Effector memory CD8-positive, alpha-beta T cell (primary cell): ENCODE measurements at regions not wholly inside any gene's neighbourhood (a gene's known extent, or its start where the extent isn't known, plus 50 kb on each side); places are given as distances from the start of the nearest gene placed in this dataset.
"Not testable (repeated sequence)": the region's sequence is repeated elsewhere in the genome, so short reads cannot be mapped to it uniquely, and the experiment has no call there.

Source experiments
- ATAC-seq: fragments of 150-1000 bp; cut with Tn5 transposase; replicated peaks from 2 replicates; pipeline ENCODE4 v1.10.0; 2021; ENCODE audit warnings: mild to moderate bottlenecking, moderate library complexity
- DNase-seq, 3 experiments: peaks; one replicate each; pipeline ENCODE4 v3.0.0; 2021
- H3K27ac Mint-ChIP-seq, 2 donors: one replicate each; pipeline ENCODE4 v1.8.0; 2022; ENCODE audit warnings: mild to moderate bottlenecking in 2 of 2, mixed read lengths in 2 of 2, moderate library complexity in 2 of 2
- H3K27me3 Mint-ChIP-seq, 2 donors: one replicate each; pipeline ENCODE4 v1.8.0; 2022; ENCODE audit warnings: mixed read lengths in 2 of 2
- H3K36me3 Mint-ChIP-seq: one replicate; pipeline ENCODE4 v1.8.0; 2022; ENCODE audit warnings: mild to moderate bottlenecking, moderate library complexity, mixed read lengths; ENCODE audit not compliant: insufficient read depth
- H3K4me1 Mint-ChIP-seq, 2 donors: one replicate each; pipeline ENCODE4 v1.8.0; 2022; ENCODE audit warnings: low read depth in 2 of 2, mixed read lengths in 2 of 2
- H3K4me3 Mint-ChIP-seq, 2 donors: one replicate each; pipeline ENCODE4 v1.8.0; 2022; ENCODE audit warnings: mild to moderate bottlenecking in 2 of 2, mixed read lengths in 2 of 2, moderate library complexity in 2 of 2
- H3K9me3 Mint-ChIP-seq, 2 donors: one replicate each; pipeline ENCODE4 v1.8.0; 2022; ENCODE audit warnings: mixed read lengths in 2 of 2

DNA sequence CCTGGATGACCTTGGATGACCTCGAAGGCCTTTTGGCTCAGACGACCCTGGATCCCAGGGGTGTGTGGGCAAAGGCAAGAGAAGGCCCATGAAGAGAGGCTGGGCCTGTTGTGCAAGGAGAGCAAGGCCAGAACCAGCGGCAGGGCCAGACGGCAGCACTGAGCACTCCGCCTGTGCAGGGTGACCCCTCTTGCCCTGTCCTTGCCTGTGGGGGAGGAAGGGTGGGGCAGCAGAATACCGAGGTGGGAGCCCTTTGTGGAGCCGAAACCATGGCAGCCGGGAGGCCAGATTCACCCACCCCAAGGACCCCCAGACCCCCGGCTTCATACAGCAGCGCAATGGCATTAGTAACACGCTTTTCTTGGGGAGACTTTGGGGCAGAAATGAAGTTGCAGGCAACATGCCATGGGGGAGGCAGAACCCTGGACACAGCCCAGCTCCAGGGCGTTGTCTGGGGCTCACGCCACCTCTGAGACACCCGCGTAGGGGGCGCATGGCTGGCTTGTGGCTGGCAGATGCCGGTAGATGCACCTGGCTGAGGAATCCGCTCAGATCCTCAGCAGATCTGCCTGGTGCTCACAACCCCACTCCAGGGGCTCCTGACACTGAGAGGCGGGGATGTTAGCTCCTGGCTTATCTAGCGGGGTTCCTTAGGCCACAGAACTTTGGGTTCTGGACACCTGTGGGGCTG is 114.5 kb downstream of the FAM53A start:
- H3K27ac Mint-ChIP-seq: no peak overlapping the region

DNA sequence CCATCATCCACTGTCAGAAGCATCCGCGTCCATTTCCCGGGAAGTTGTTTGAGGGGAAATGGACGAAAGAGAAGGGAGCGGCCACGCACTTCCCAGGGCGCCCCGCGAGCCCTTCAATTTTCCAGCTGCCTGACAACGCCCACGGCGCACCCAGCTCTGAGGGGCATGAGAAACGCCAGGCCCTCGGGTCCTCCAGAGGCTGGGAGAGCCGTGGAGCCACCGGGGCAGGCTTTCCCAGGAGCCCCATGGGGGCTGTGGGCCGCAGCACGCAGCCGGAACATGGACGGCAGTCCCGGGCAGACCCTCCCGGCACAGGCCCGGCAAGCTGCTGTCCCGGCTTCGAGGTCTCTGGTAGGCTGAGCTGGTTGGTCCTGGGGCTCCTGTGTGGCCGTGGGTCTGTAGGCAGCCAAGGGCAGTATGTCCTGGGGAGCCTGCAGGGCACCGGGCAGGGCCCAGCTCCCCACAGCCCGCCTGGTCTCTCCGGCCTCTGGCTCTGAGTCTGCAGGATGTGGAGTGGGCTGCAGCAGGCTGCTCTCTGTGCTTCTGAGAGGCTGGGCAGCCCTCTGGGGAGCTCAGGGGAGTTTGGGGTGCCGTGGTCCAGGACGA is 115.2 kb downstream of the FAM53A start:
- Mint-ChIP-seq H3K4me3 (no peak overlapping the region), H3K4me1 (peaks cover 3 to 4% of the 10 kb centered on the region in 2 donors), H3K27ac (no peak overlapping the region), H3K27me3 (peaks cover 5 to 15% of the 10 kb centered on the region in 2 donors), H3K9me3 (peaks cover 0 to 2% of the 10 kb centered on the region in 2 donors), H3K36me3 (no peaks in the 10 kb centered on the region)
- DNase-seq (no peak), ATAC-seq (no peak)

More for the DNA sequence above, 114.5 kb downstream of the FAM53A start:
- H3K36me3 Mint-ChIP-seq: no peaks in the 10 kb centered on the region
- H3K4me3 Mint-ChIP-seq: no peak overlapping the region
- peaks cover 0 to 2% of the 10 kb centered on the region in 2 donors for H3K9me3 Mint-ChIP-seq
- peaks cover 5 to 9% of the 10 kb centered on the region in 2 donors for H3K27me3 Mint-ChIP-seq
- H3K4me1 Mint-ChIP-seq: peaks cover 3 to 4% of the 10 kb centered on the region in 2 donors
- ATAC-seq (no peak), DNase-seq (no peak)

DNA sequence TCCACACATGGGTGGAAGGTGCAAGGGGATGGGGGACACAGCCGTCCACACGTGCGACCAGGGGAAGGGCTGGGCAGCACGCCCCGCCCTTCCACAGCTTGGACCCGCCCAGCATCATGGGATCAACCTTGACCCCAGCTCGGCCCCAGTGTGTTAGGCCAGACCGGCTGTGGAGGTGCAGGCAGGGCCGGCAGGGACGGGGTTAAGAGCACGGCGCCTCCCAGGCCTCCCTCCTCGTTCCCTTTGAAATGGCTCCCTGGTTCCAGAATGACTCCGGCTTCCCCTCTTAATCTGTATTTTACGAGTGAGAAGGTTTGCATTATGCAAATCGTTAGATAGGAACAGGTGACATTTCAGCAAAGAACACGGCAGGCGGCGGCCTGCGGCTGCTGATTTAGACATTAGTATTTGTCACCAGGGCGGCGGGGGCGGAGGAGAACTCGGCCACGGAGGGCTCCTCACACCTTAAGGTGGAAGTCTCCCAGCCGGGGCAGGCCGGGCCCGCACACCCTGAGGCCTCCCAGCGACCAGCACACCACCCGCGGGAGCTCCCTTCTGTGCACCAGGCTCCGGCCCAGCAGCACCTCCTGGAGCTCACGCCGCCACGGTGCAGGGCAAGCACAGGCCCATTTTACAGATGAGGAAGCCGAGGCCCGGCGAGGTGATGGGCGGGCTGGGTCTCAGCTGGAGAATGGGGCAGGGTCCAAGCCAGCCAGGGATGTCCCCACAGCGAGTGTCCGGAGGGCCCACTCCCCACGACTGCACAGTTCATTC is 116.1 kb downstream of the FAM53A start:
- H3K36me3 Mint-ChIP-seq: no peaks in the 10 kb centered on the region
- H3K4me3 Mint-ChIP-seq: no peak overlapping the region
- ATAC-seq (no peak), DNase-seq (no peak)
- peaks cover 5 to 25% of the 10 kb centered on the region in 2 donors for H3K27me3 Mint-ChIP-seq
- peaks cover 0 to 2% of the 10 kb centered on the region in 2 donors for H3K9me3 Mint-ChIP-seq
- peaks cover 3 to 4% of the 10 kb centered on the region in 2 donors for H3K4me1 Mint-ChIP-seq
- H3K27ac Mint-ChIP-seq: no peak overlapping the region

DNA sequence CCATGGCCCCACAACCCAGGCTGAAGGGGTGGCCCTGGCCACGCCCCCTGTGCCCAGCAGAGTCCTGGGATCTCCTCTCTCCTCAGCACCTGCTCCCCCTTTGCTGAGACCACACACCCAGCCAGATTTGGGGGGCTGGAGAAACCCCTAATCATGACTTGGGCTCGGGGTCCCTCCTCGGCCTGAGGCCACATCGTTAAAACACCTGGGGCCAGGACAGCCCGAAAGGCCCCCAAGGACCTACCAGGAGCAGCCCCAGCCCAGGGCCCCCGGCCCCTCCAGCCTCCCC is 116.7 kb downstream of the FAM53A start:
- Mint-ChIP-seq H3K27ac (no peak overlapping the region), H3K9me3 (peaks cover 0 to 2% of the 10 kb centered on the region in 2 donors), H3K27me3 (peaks cover 5 to 30% of the 10 kb centered on the region in 2 donors), H3K36me3 (no peaks in the 10 kb centered on the region), H3K4me3 (no peak overlapping the region), H3K4me1 (peaks cover 3 to 4% of the 10 kb centered on the region in 2 donors)
- no peak for ATAC-seq
- no peak for DNase-seq

GRCh38 chr4:1566838-1567518 is 117.1 kb downstream of the FAM53A start:
- no peak for DNase-seq
- Mint-ChIP-seq H3K27ac (no peak overlapping the region), H3K4me3 (no peak overlapping the region), H3K36me3 (no peaks in the 10 kb centered on the region), H3K27me3 (peaks cover 5 to 35% of the 10 kb centered on the region in 2 donors), H3K4me1 (peaks cover 3 to 4% of the 10 kb centered on the region in 2 donors), H3K9me3 (peaks cover 0 to 2% of the 10 kb centered on the region in 2 donors)
- ATAC-seq: no peak

GRCh38 chr4:1566301-1566837 is 117.7 kb downstream of the FAM53A start:
- Mint-ChIP-seq H3K4me3 (peak overlapping the region; percentile 43 to 63), H3K27me3 (peaks cover 5 to 36% of the 10 kb centered on the region in 2 donors), H3K27ac (peak overlapping the region in 1 of 2 donors; percentile 91)
- not testable (repeated sequence) for H3K4me1 Mint-ChIP-seq, H3K36me3 Mint-ChIP-seq, H3K9me3 Mint-ChIP-seq, DNase-seq
- ATAC-seq: peak; percentile 32

DNA sequence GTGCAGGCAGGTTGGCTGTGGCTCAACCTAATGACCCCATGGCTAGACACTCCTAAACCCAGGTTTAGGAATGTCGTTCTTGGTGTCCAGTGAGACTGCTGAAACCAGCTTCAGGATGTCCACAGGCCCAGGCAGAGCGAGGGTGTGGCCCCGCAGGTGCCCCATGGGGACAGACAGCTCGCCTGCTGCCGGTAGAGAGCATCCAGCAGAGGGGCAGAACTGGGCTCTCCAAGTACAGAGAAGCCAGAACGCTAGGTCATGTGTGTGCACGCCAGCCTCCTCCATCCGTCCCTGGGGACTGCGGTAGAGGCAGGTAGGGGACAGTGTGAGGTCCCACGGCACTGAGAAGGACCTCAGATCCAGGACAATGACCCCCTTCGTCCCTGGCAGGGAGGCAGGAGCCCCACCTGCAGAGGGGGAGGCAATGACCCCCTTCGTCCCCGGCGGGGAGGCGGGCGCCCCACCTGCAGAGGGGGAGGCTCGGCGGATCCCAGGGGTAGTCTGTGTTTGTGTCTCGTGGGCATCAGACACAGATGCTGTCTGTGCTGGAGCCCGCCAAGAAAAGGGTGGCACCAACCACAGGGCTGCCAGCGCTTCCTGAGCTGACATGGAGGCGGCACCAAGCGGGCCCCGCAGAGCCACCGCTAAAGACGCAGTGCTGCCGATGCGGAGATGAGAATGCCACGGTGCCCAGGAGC is 118.4 kb downstream of the FAM53A start:
- H3K4me1 Mint-ChIP-seq: peaks cover 3 to 4% of the 10 kb centered on the region in 2 donors
- H3K9me3 Mint-ChIP-seq: peaks cover 0 to 2% of the 10 kb centered on the region in 2 donors
- DNase-seq: no peak
- H3K4me3 Mint-ChIP-seq: peak overlapping the region; percentile 43 to 63
- peak overlapping the region in 1 of 2 donors; percentile 91 for H3K27ac Mint-ChIP-seq
- H3K36me3 Mint-ChIP-seq: no peaks in the 10 kb centered on the region
- peaks cover 5 to 42% of the 10 kb centered on the region in 2 donors for H3K27me3 Mint-ChIP-seq
- ATAC-seq: peak; percentile 64

GRCh38 chr4:1564535-1565375 is 119.4 kb downstream of the FAM53A start:
- Mint-ChIP-seq H3K9me3 (peaks cover 0 to 2% of the 10 kb centered on the region in 2 donors), H3K27ac (no peak overlapping the region), H3K4me3 (no peak overlapping the region), H3K27me3 (peaks cover 5 to 52% of the 10 kb centered on the region in 2 donors), H3K36me3 (no peaks in the 10 kb centered on the region), H3K4me1 (peaks cover 3 to 4% of the 10 kb centered on the region in 2 donors)
- ATAC-seq: no peak
- no peak for DNase-seq

GRCh38 chr4:1563768-1564485 is 120.2 kb downstream of the FAM53A start:
- H3K4me3 Mint-ChIP-seq: no peak overlapping the region

DNA sequence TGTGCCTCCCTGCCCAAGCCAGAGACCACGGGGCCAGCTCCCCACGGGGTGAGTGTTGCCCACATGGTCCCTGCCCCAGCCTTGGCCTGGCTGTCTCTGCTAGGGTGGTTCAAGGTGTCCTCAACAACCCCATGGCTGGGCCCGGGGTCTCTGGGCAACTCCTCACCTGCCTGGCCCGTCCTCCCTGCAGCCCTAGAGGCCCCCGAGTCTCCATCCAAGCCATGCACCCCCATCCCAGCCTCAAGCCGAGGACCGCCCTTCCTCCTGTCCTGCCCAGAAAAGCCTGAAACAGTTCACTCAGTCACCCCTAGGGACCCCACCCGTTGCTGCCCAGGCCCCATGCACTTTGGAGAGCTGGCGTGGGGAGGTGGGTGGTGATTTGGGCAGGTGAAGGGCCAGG is 120.9 kb downstream of the FAM53A start:
- DNase-seq: no peak
- Mint-ChIP-seq H3K4me1 (peaks cover 3 to 4% of the 10 kb centered on the region in 2 donors), H3K27me3 (peaks cover 5 to 65% of the 10 kb centered on the region in 2 donors), H3K4me3 (no peak overlapping the region), H3K36me3 (no peaks in the 10 kb centered on the region), H3K9me3 (peaks cover 0 to 2% of the 10 kb centered on the region in 2 donors), H3K27ac (no peak overlapping the region)
- ATAC-seq: no peak

More at GRCh38 chr4:1563768-1564485, 120.2 kb downstream of the FAM53A start:
- no peak overlapping the region for H3K27ac Mint-ChIP-seq
- ATAC-seq (no peak), DNase-seq (no peak)
- H3K36me3 Mint-ChIP-seq: no peaks in the 10 kb centered on the region
- peaks cover 0 to 2% of the 10 kb centered on the region in 2 donors for H3K9me3 Mint-ChIP-seq
- H3K4me1 Mint-ChIP-seq: peaks cover 3 to 4% of the 10 kb centered on the region in 2 donors
- peaks cover 5 to 61% of the 10 kb centered on the region in 2 donors for H3K27me3 Mint-ChIP-seq

GRCh38 chr4:1562771-1563170 is 121.3 kb downstream of the FAM53A start:
- ATAC-seq (no peak), DNase-seq (no peak)
- Mint-ChIP-seq H3K9me3 (peaks cover 0 to 2% of the 10 kb centered on the region in 2 donors), H3K27me3 (peaks cover 5 to 70% of the 10 kb centered on the region in 2 donors), H3K4me1 (peaks cover 3 to 4% of the 10 kb centered on the region in 2 donors), H3K27ac (no peak overlapping the region), H3K4me3 (no peak overlapping the region), H3K36me3 (no peaks in the 10 kb centered on the region)
